Epithelial cell of proximal tubule (primary cell): ENCODE measurements at regions not wholly inside any gene's neighbourhood (a gene's known extent, or its start where the extent isn't known, plus 50 kb on each side); places are given as distances from the start of the nearest gene placed in this dataset.

Experiments
- DNase-seq: peaks from one replicate; pipeline ENCODE4 v3.0.0-alpha.2; 2011; ENCODE audit warnings: low read depth
- H3K4me3 ChIP-seq: 2 replicates; pipeline ENCODE4 v1.5.1; 2011; ENCODE audit warnings: low read depth, mild to moderate bottlenecking, low read length
- CTCF ChIP-seq: conservative IDR thresholded peaks from 2 replicates; pipeline ENCODE4 v1.5.1; 2012; ENCODE audit warnings: low read depth, mild to moderate bottlenecking, low read length

- no peak overlapping the region for H3K4me3 ChIP-seq
- DNase-seq: no peak
- no peak for TF ChIP-seq CTCF
Observed at GRCh38 chr5:167230414-167230813, 1061.0 kb upstream of the WWC1 start.

DNA sequence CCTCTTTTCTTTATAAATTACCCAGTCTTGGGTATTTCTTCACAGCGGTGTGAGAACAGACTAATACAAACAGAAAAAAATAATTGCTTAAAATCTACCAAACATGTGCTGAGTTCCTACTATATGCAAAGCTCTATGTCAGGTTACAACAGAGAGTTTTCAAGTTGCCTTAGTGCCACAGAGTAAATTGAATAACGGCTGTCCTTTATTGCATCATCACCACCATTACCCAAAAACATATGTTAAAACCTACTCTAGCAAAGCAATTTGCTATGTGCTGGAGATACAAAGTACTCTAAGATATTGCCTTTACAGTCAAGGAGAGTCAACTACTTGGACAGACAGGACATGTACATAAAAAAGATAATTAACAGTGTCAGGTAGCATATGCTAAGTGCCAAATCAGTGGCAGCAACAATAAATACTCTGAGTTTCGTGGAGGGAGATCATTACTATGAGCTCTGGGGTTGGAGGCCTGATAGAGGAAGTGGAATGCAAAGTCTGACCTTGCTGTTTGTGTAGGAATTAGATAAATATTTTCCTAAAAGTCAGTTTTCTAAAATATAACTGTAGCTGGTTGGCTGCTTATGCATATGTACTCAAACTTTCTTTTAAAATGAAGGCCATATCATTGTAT lies 1058.7 kb upstream of the WWC1 start:
- DNase-seq: no peak
- no peak for TF ChIP-seq CTCF
- H3K4me3 ChIP-seq: no peak overlapping the region

DNA sequence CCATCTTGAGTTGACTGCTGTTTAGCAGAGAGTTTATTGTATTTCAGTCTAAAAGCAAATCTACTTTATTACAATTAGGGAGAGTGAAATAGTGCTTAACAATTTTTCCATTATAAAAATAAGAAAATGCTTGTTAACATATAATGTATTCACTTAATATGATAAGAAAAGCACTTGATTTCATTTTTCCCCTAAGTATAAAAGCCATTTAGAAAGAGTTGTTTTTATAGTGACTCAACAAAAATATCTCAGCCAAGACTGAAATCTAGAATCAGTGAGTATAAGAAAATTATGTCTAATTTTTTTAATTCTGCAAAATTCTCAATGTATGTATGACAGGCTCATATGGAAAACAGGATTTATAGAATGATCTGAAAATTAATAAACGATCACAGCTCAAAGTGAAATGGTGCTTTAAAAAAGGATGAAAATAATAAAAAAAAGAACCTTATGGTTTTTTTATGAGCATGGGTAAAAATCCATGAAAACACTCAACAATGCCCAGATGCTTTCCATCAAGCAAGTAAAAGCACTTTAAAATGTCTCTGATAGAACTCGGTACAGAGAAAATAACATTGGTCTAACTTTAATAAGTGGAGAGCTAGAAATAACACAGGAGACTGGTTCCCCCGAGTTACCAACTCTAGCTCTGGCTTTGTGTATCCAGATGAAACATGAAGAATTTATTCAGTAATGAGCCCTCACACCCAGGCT lies 1057.8 kb upstream of the WWC1 start:
- DNase-seq: no peak
- no peak for TF ChIP-seq CTCF
- H3K4me3 ChIP-seq: no peak overlapping the region

- H3K4me3 ChIP-seq: no peak overlapping the region
- no peak for DNase-seq
- no peak for TF ChIP-seq CTCF
Observed at GRCh38 chr5:167241436-167242067, 1049.9 kb upstream of the WWC1 start.

DNA sequence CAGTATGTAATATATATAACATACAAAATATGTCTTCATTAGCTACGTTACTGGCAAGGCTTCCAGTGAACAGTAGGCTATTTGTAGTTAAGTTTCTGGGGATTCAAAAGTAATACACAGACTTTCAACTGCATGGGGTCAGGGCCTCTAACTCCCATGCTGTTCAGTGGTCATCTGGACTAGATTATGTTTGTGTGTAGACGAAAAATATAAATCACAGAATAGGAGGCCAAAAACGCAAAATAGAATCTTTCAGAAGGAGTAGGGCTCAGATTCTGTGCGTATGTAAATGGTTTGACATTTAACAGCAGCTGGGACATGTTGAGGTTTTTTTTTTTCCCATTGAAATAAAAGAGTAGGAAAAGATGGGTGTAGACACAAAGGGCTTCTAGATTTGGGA lies 1048.7 kb upstream of the WWC1 start:
- no peak overlapping the region for H3K4me3 ChIP-seq
- DNase-seq: no peak
- TF ChIP-seq CTCF: no peak

- TF ChIP-seq CTCF: no peak
- DNase-seq: no peak
- no peak overlapping the region for H3K4me3 ChIP-seq
Observed at GRCh38 chr5:167243463-167243862, 1048.0 kb upstream of the WWC1 start.
